ENCODE measurements at regions not wholly inside any gene's neighbourhood (a gene's known extent, or its start where the extent isn't known, plus 50 kb on each side); places are given as distances from the start of the nearest gene placed in this dataset.

DNA sequence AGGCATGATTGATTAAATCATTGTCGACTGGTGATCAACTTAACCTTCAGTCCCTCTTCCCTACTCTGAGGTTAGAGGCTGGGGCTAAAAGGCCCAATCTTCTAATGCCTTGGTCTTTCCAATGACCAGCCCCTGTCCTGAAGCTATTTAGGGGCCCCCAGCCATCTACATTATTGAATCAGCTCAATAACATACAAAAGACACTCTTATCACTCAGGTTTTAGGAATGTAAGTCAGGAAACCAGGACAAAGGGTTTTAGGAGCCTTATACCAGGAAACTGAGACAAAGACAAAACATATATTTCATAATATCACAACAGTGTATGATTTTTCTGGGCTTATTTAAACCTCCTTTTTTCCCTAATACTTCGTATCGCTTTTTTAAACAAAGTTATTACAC is 198.6 kb downstream of the RNF152 start:
- TF ChIP-seq, protein P1, sequence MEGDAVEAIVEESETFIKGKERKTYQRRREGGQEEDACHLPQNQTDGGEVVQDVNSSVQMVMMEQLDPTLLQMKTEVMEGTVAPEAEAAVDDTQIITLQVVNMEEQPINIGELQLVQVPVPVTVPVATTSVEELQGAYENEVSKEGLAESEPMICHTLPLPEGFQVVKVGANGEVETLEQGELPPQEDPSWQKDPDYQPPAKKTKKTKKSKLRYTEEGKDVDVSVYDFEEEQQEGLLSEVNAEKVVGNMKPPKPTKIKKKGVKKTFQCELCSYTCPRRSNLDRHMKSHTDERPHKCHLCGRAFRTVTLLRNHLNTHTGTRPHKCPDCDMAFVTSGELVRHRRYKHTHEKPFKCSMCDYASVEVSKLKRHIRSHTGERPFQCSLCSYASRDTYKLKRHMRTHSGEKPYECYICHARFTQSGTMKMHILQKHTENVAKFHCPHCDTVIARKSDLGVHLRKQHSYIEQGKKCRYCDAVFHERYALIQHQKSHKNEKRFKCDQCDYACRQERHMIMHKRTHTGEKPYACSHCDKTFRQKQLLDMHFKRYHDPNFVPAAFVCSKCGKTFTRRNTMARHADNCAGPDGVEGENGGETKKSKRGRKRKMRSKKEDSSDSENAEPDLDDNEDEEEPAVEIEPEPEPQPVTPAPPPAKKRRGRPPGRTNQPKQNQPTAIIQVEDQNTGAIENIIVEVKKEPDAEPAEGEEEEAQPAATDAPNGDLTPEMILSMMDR (optimal IDR thresholded peaks at IDR 0.05 in 1 of 3, IDR thresholded peaks at IDR 0.05 in 1 of 3, conservative IDR thresholded peaks at IDR 0.05 in 1 of 3; ENCODE audit: extremely low read depth in 1 of 3, insufficient read depth in 2 of 3, low read length in 3 of 3) = no peak
- TF ChIP-seq EZH2 (IDR thresholded peaks at IDR 0.05; ENCODE audit: low read length) = no peak

All from keratinocyte (primary cell).